ENCODE measurements at regions not wholly inside any gene's neighbourhood (a gene's known extent, or its start where the extent isn't known, plus 50 kb on each side); places are given as distances from the start of the nearest gene placed in this dataset.

- TF ChIP-seq CTCF (IDR thresholded peaks at IDR 0.05; ENCODE audit: insufficient read depth, low read length, poor library complexity, severe bottlenecking) (no peak), EZH2phosphoT487 (conservative IDR thresholded peaks at IDR 0.05; ENCODE audit: low read length) (no peak)
Observed at GRCh38 chr3:95832146-95832545, 982.2 kb upstream of the EPHA6 start.
